B cell (primary cell): ENCODE measurements at regions not wholly inside any gene's neighbourhood (a gene's known extent, or its start where the extent isn't known, plus 50 kb on each side); places are given as distances from the start of the nearest gene placed in this dataset.

Source experiments
- ATAC-seq: fragments of 200-7000 bp; cut with Tn5 transposase; one replicate; pipeline ENCODE4 v1.10.0; 2021; ENCODE audit warnings: low read depth, mild to moderate bottlenecking, moderate number of reproducible peaks, moderate library complexity
- CTCF ChIA-PET: fragments of 350-600 bp; sonication (Branson Sonifier 250); formaldehyde crosslinking; loops from one replicate; lab custom pipeline; 2021; ENCODE audit warnings: antibody characterized with exemption, inconsistent platforms; lab: Charles Lee
- POLR2A ChIA-PET: fragments of 350-600 bp; sonication (Branson Sonifier 250); formaldehyde crosslinking; loops from one replicate; lab custom pipeline; 2021; ENCODE audit warnings: antibody characterized with exemption; lab: Charles Lee
- DNase-seq: peaks from one replicate; pipeline ENCODE4 v3.0.0; 2013
- H2AFZ ChIP-seq: 2 replicates; pipeline ENCODE4 v1.6.1; 2012; ENCODE audit warnings: mild to moderate bottlenecking, low read depth, low read length; ENCODE audit not compliant: insufficient read depth, poor library complexity, severe bottlenecking
- H3K27ac ChIP-seq, 2 donors: 1 replicate in 1 of 2; 2 replicates in 1 of 2; pipeline ENCODE4 v1.5.1; 2012 to 2013; ENCODE audit warnings: low read length in 2 of 2, mild to moderate bottlenecking in 2 of 2, moderate library complexity in 1 of 2
- H3K27me3 ChIP-seq, 4 experiments: fragments of 200-600 bp in 1 of 4; sonication (generic) in 1 of 4; replicated peaks in 1 of 4; 1 replicate in 2 of 4; 2 replicates in 2 of 4; pipeline versions ENCODE4 v1.6.1 to v1.7.0; 2013 to 2016; ENCODE audit warnings: low read length in 3 of 4, mild to moderate bottlenecking in 2 of 4, mixed read lengths in 1 of 4, moderate library complexity in 1 of 4; ENCODE audit not compliant: insufficient read depth in 4 of 4, control insufficient read depth in 3 of 4; ENCODE audit errors: control extremely low read depth in 1 of 4
- H3K36me3 ChIP-seq, 2 experiments: replicated peaks in 1 of 2; 1 replicate in 1 of 2; 2 replicates in 1 of 2; pipeline versions ENCODE4 v1.6.1 to v1.7.1; 2013; ENCODE audit warnings: low read length in 1 of 2; ENCODE audit not compliant: insufficient read depth in 2 of 2, control insufficient read depth in 1 of 2; ENCODE audit errors: control extremely low read depth in 1 of 2, extremely low read depth in 1 of 2
- H3K4me1 ChIP-seq, 2 donors: fragments of 200-600 bp in 1 of 2; sonication (generic) in 1 of 2; 1 replicate in 1 of 2; 2 replicates in 1 of 2; pipeline versions ENCODE4 v1.5.1 to v1.6.1; 2013 to 2017; ENCODE audit warnings: low read length in 2 of 2; ENCODE audit not compliant: control insufficient read depth in 2 of 2, insufficient read depth in 2 of 2
- H3K4me2 ChIP-seq: replicated peaks from 2 replicates; pipeline ENCODE3; 2012; ENCODE audit warnings: mild to moderate bottlenecking, low read depth, low read length; ENCODE audit not compliant: poor library complexity, severe bottlenecking
- H3K4me3 ChIP-seq, 5 experiments: fragments of 200-600 bp in 1 of 5; sonication (generic) in 1 of 5; 1 replicate in 3 of 5; 2 replicates in 2 of 5; pipeline versions ENCODE4 v1.5.1 to v1.7.0; 2011 to 2016; ENCODE audit warnings: low read length in 4 of 5, mild to moderate bottlenecking in 4 of 5, low read depth in 2 of 5, control low read depth in 1 of 5, moderate library complexity in 1 of 5; ENCODE audit not compliant: insufficient read depth in 1 of 5; ENCODE audit errors: control extremely low read depth in 1 of 5, extremely low read depth in 1 of 5
- H3K79me2 ChIP-seq: fragments of 200-600 bp; sonication (generic); one replicate; pipeline ENCODE4 v1.6.0; 2016; ENCODE audit warnings: low read length; ENCODE audit not compliant: control insufficient read depth, insufficient read depth
- H3K9ac ChIP-seq: fragments of 200-600 bp; sonication (generic); 2 replicates; pipeline ENCODE4 v1.6.1; 2017; ENCODE audit warnings: mild to moderate bottlenecking, low read length, moderate library complexity
- H3K9me3 ChIP-seq, 3 donors: one replicate each; pipeline versions ENCODE4 v1.6.1 to v1.7.1; 2013; ENCODE audit warnings: low read length in 2 of 3; ENCODE audit not compliant: control insufficient read depth in 2 of 3, insufficient read depth in 1 of 3; ENCODE audit errors: control extremely low read depth in 1 of 3
- H4K20me1 ChIP-seq: 2 replicates; pipeline ENCODE4 v1.6.0; 2012; ENCODE audit warnings: mild to moderate bottlenecking, low read length; ENCODE audit not compliant: insufficient read depth, control insufficient read depth, poor library complexity, severe bottlenecking
- H3K27ac Mint-ChIP-seq: one replicate; pipeline ENCODE4 v1.8.0; 2021; ENCODE audit warnings: mixed read lengths
- H3K27me3 Mint-ChIP-seq: one replicate; pipeline ENCODE4 v1.8.0; 2021; ENCODE audit warnings: mixed read lengths
- H3K4me1 Mint-ChIP-seq: one replicate; pipeline ENCODE4 v1.8.0; 2021; ENCODE audit warnings: mixed read lengths
- H3K4me3 Mint-ChIP-seq: one replicate; pipeline ENCODE4 v1.8.0; 2021; ENCODE audit warnings: mixed read lengths
- H3K9me3 Mint-ChIP-seq: one replicate; pipeline ENCODE4 v1.8.0; 2022; ENCODE audit warnings: mixed read lengths; ENCODE audit not compliant: insufficient read depth
- EZH2 ChIP-seq: IDR thresholded peaks from 2 replicates; pipeline ENCODE4 v1.6.1; 2012; ENCODE audit warnings: borderline replicate concordance, low read depth, mild to moderate bottlenecking, moderate library complexity, low read length; ENCODE audit not compliant: insufficient read depth, poor library complexity, severe bottlenecking
- WGBS: methylation state at CpG from one replicate; pipeline ENCODE4 v1.1.5; 2013; ENCODE audit warnings: missing lambda C conversion rate; ENCODE audit not compliant: insufficient coverage; 5-methylcytosine and 5-hydroxymethylcytosine counted together
- intact Hi-C: fragments of 100-400 bp; cut with micrococcal nuclease; formaldehyde crosslinking; loops from one replicate; pipeline ENCODE4 v1.10.0; 2022
- TF ChIP-seq, protein P1 (sequence below): fragments of 200-600 bp; IDR thresholded peaks from one replicate; pipeline ENCODE4 v1.8.0; 2022; ENCODE audit warnings: antibody characterized with exemption, mild to moderate bottlenecking

GRCh38 chr14:71193663-71194062, 286.4 kb downstream of the PCNX1 start:
- ChIA-PET CTCF (no interaction called here), POLR2A (no interaction called here)
- Mint-ChIP-seq H3K27ac (no peak overlapping the region), H3K4me1 (no peaks in the 10 kb centered on the region), H3K4me3 (no peak overlapping the region), H3K9me3 (no peaks in the 10 kb centered on the region), H3K27me3 (peaks cover 33% of the 10 kb centered on the region)
- H3K79me2 ChIP-seq = no peaks in the 10 kb centered on the region
- DNase-seq (no peak), ATAC-seq (no peak)
- no peaks in the 10 kb centered on the region for H4K20me1 ChIP-seq
- H3K4me2 ChIP-seq = no peak overlapping the region
- no peak overlapping the region for H3K27ac ChIP-seq
- H3K9me3 ChIP-seq = no peaks in the 10 kb centered on the region
- H3K36me3 ChIP-seq = no peaks in the 10 kb centered on the region
- intact Hi-C loops = no loop called here
- no CpG with 5 or more reads among the region's 1 CpG for WGBS
- H3K4me3 ChIP-seq = no peak overlapping the region
- peaks cover 0 to 8% (median 0%) of the 10 kb centered on the region in 4 experiments for H3K27me3 ChIP-seq
- no peak overlapping the region for H2AFZ ChIP-seq
- TF ChIP-seq, protein P1, sequence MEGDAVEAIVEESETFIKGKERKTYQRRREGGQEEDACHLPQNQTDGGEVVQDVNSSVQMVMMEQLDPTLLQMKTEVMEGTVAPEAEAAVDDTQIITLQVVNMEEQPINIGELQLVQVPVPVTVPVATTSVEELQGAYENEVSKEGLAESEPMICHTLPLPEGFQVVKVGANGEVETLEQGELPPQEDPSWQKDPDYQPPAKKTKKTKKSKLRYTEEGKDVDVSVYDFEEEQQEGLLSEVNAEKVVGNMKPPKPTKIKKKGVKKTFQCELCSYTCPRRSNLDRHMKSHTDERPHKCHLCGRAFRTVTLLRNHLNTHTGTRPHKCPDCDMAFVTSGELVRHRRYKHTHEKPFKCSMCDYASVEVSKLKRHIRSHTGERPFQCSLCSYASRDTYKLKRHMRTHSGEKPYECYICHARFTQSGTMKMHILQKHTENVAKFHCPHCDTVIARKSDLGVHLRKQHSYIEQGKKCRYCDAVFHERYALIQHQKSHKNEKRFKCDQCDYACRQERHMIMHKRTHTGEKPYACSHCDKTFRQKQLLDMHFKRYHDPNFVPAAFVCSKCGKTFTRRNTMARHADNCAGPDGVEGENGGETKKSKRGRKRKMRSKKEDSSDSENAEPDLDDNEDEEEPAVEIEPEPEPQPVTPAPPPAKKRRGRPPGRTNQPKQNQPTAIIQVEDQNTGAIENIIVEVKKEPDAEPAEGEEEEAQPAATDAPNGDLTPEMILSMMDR = no peak
- TF ChIP-seq EZH2 = no peak
- H3K4me1 ChIP-seq = no peaks in the 10 kb centered on the region
- no peak overlapping the region for H3K9ac ChIP-seq

GRCh38 chr14:71194251-71194650, 287.0 kb downstream of the PCNX1 start:
- Histone ChIP-seq H3K27me3 (peaks cover 0 to 7% (median 0%) of the 10 kb centered on the region in 4 experiments), H3K9ac (no peak overlapping the region), H3K4me3 (no peak overlapping the region), H3K9me3 (no peaks in the 10 kb centered on the region), H3K4me2 (no peak overlapping the region), H2AFZ (no peak overlapping the region), H3K36me3 (no peaks in the 10 kb centered on the region), H3K79me2 (no peaks in the 10 kb centered on the region), H3K27ac (no peak overlapping the region), H3K4me1 (no peaks in the 10 kb centered on the region), H4K20me1 (no peaks in the 10 kb centered on the region)
- intact Hi-C loops = no loop called here
- ChIA-PET CTCF (no interaction called here), POLR2A (no interaction called here)
- WGBS = 45% methylated on average over 1 of the region's 1 CpG
- H3K27ac Mint-ChIP-seq = no peak overlapping the region
- no peak overlapping the region for H3K4me3 Mint-ChIP-seq
- no peaks in the 10 kb centered on the region for H3K9me3 Mint-ChIP-seq
- DNase-seq = no peak
- no peaks in the 10 kb centered on the region for H3K4me1 Mint-ChIP-seq
- no peak for ATAC-seq
- TF ChIP-seq EZH2 = no peak
- TF ChIP-seq, protein P1 = no peak
- H3K27me3 Mint-ChIP-seq = peaks cover 34% of the 10 kb centered on the region
